ENCODE measurements at regions not wholly inside any gene's neighbourhood (a gene's known extent, or its start where the extent isn't known, plus 50 kb on each side); places are given as distances from the start of the nearest gene placed in this dataset.

GRCh38 chr16:59330019-59330670 lies 596.0 kb upstream of the GOT2 start:
- DNase-seq = no peak

- no peak for DNase-seq
Observed at GRCh38 chr16:59328961-59329360, 594.8 kb upstream of the GOT2 start.

- DNase-seq = no peak
Observed at GRCh38 chr16:59327894-59328293, 593.8 kb upstream of the GOT2 start.

GRCh38 chr16:59326955-59327354 lies 592.8 kb upstream of the GOT2 start:
- DNase-seq = no peak

DNA sequence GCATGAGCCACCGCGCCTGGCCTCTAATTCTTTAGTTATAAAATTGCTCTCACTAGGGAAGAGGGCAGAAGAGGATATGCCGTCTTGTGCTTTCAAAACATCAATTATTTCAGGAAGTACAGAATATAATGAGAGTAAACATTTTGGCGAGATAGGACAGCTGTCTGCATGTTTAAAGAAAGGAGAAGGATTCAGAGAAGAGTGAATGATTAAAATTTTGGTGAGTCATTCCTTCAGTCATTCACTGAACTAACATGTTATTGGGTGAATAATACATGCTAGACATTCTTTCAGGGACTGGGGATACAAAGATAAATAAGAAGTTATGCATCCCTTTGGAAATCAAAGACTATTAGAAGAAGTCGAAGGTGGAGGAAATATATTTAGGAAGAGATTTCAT lies 590.3 kb upstream of the GOT2 start:
- DNase-seq = no peak

DNA sequence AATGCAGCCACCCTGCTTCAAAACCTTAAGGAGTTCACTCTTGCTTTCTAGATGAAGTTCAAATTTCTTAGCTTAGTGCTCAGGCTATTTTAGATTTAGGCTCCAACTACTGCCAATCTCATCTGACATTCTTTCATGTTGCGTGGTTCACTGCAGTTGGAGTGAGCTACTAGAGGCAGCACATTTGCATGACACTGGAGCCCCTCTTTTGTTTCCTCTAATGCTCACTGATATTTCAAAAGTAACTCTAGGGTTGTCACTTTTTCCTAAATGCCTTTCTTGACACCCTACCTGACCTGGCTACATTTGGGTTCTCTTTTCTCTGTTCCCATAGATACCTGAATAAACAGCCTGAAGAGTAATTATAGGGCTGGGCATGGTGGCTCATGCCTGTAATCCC lies 586.5 kb upstream of the GOT2 start:
- DNase-seq = no peak

GRCh38 chr16:59319871-59320270 lies 585.8 kb upstream of the GOT2 start:
- no peak for DNase-seq

GRCh38 chr16:59305850-59306249 lies 571.7 kb upstream of the GOT2 start:
- DNase-seq = no peak

DNA sequence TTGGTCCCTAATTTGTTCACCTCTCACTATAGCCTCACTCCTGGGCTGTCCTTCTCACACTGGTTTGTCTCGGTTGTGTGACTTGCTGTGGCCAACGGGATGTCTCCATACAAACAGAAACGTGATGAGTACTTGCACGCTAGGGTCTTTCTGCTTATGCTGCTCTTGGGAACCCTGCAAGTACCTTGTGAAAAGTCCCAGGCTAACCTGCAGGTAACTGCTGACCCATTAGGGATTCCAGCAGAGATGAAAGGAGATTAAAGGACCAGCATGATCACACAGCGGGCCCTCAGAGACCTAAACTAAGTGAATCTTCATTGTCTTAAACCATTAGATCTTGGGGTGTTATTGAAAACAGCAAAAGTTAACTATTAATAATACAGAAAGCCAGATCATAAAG lies 562.8 kb upstream of the GOT2 start:
- no peak for DNase-seq

- DNase-seq = peak; percentile 11
Observed at GRCh38 chr16:59295993-59296736, 562.0 kb upstream of the GOT2 start.

DNA sequence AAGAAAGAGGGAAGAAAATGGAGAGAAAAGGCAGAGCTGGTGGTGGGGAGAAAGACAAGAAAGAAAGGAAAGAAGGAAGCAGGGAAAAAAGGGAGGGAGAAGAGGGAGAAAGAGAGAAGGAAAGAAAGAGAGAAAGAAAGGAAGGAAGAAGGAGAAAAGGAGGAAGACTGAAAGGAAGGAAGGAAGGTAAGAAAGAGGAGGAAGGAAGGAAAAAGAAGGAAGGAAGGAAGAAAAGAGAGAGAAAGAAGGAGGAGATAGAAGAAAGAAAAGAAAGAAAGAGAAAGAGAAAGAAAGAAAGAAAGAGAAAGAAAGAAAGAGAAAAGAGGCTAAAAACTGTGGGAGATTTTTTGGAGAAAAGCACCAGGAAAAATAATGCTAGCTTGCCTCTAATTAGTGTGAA lies 561.4 kb upstream of the GOT2 start:
- no peak for DNase-seq

GRCh38 chr16:59290718-59291117 lies 556.6 kb upstream of the GOT2 start:
- no peak for DNase-seq

- DNase-seq = no peak
Observed at GRCh38 chr16:59289151-59289550, 555.0 kb upstream of the GOT2 start.

DNA sequence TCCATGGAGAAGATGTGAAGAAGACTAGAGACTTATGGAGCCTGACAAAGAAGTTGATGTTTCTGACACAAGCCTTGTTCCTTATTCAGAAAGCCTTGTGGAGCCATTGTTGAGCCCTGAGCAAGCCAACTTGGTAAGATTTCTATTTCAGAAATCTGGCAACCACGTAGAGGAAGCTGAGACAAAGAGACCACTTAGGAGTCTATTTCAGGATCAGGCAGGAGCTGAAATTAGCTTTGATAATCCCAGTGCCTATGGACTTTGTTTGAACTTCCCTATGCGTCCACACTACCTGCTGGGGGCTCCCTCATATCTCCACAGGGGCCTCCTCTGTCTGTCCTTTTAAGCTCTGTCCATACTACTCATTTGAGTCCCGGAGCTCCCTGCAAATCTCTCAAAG lies 540.0 kb upstream of the GOT2 start:
- no peak for DNase-seq

GRCh38 chr16:59263955-59264354 lies 529.8 kb upstream of the GOT2 start:
- DNase-seq = no peak

DNA sequence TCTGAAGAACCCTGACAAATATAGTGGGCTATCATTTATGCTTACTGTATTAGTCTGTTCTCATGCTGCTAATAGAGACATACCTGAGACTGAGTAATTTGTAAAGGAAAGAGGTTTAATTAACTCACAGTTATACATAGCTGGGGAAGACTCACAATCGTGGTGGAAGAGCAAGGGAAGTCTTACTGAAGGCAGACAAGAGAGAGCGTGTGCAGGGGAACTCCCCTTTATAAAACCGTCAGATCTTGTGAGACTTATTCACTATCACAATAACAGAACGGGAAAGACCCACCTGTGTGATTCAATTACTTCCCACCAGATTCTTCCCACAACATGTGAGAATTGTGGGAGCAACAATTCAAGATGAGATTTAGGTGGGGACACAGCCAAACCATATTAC lies 526.8 kb upstream of the GOT2 start:
- no peak for DNase-seq

DNA sequence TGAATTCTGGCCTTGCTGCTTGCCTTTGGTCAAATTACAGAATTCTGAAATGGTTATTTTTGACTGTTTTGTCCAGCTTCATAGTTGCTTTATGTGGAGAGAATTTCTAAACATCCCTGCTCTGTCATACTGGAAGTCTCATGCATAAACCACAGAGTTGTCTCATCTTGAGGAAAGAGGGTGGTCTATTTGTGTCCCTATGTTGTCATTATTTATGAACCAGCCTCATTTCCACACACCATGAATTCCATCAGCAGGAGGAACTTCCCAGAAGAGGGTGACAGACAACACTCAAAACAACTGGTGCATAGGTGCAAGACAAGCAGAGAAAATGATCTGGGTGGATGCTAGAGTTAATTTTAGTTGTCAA lies 525.8 kb upstream of the GOT2 start:
- no peak for DNase-seq

GRCh38 chr16:59259074-59259949 lies 525.2 kb upstream of the GOT2 start:
- DNase-seq = no peak

GRCh38 chr16:59252317-59252716 lies 518.2 kb upstream of the GOT2 start:
- DNase-seq = no peak

DNA sequence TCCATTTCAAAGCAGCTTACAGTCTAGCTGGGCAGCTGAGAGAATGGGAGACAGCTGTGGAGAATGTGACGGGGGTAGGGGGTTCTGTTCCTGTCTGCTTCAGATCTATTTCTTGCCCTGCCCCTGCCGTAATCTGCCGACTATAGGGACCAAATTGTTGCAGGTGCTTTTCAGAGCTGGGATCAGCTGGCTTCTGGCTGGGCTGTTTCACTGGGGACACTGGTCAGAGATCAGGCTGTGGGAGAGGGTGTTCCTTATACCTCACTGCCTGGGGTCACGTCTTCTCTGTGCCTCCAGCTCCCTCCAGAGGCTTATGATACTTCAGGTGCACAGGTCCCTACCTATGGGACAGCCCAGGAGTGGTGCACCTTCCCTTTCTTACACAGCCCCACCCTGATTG lies 514.9 kb upstream of the GOT2 start:
- no peak for DNase-seq

GRCh38 chr16:59242556-59242955 lies 508.4 kb upstream of the GOT2 start:
- DNase-seq = no peak

DNA sequence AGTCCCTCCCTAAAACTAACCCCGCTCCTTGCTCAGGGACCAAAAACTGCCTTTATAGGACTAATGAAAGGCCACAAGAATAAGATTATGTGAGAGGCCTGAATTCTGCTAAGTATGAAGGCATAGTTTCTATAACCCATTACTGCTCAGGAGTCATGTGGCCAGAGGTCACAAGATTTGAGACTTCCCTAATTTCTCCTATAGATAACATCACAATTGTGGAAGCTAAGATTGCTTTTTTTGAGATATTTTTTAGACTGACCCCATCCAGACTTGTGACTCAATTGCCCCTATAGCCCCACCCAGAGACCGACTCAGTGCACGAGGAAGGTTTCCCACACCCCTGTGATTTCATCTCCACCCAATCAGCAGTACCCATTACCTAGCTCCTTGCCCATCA lies 504.1 kb upstream of the GOT2 start:
- no peak for DNase-seq
